ENCODE measurements at regions not wholly inside any gene's neighbourhood (a gene's known extent, or its start where the extent isn't known, plus 50 kb on each side); places are given as distances from the start of the nearest gene placed in this dataset.

- Mint-ChIP-seq H3K9me3 (peaks cover 4% of the 10 kb centered on the region in 2 donors), H3K4me1 (ENCODE audit: low read depth) (no peaks in the 10 kb centered on the region), H3K4me3 (no peak overlapping the region), H3K27ac (no peak overlapping the region), H3K27me3 (ENCODE audit: low read depth) (no peaks in the 10 kb centered on the region), H3K36me3 (ENCODE audit: insufficient read depth in 2 of 2) (no peaks in the 10 kb centered on the region)
- no peak for ATAC-seq (replicated peaks in 1 of 2)
- no peak for DNase-seq
Observed at GRCh38 chr7:41255716-41256115, 447.2 kb downstream of the INHBA start.

DNA sequence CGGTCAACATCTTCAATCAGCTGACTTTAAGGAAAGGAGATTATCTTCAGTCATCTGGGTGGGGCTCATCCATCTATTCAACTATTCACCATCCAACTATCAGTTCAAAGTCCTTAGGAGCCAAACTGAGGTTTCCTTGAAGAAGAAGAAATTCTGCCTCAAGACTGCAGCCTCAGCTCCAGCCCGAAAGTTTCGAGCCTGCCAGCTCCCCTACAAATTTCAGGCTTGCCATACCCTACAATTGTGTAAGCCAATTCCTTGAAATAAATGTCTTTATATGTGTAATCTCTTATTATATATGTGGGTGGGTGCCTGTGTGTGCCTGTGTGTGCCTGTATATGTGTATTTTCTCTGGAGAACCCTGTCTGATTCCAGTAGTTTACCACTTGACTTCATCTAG is 447.8 kb downstream of the INHBA start:
- peaks cover 0 to 1% of the 10 kb centered on the region in 2 donors for H3K36me3 Mint-ChIP-seq (ENCODE audit: insufficient read depth in 2 of 2)
- peaks cover 4 to 6% of the 10 kb centered on the region in 2 donors for H3K9me3 Mint-ChIP-seq
- DNase-seq: no peak
- H3K4me3 Mint-ChIP-seq: no peak overlapping the region
- H3K27me3 Mint-ChIP-seq (ENCODE audit: low read depth): no peaks in the 10 kb centered on the region
- H3K27ac Mint-ChIP-seq: no peak overlapping the region
- H3K4me1 Mint-ChIP-seq (ENCODE audit: low read depth): no peaks in the 10 kb centered on the region
- no peak for ATAC-seq (replicated peaks in 1 of 2)

- ATAC-seq (replicated peaks in 1 of 2) (no peak), DNase-seq (no peak)
- peaks cover 0 to 1% of the 10 kb centered on the region in 2 donors for H3K36me3 Mint-ChIP-seq (ENCODE audit: insufficient read depth in 2 of 2)
- no peaks in the 10 kb centered on the region for H3K27me3 Mint-ChIP-seq (ENCODE audit: low read depth)
- no peak overlapping the region for H3K27ac Mint-ChIP-seq
- no peaks in the 10 kb centered on the region for H3K4me1 Mint-ChIP-seq (ENCODE audit: low read depth)
- H3K9me3 Mint-ChIP-seq: peaks cover 4 to 7% of the 10 kb centered on the region in 2 donors
- H3K4me3 Mint-ChIP-seq: no peak overlapping the region
Observed at GRCh38 chr7:41252957-41253356, 449.9 kb downstream of the INHBA start.

GRCh38 chr7:41252551-41252950 is 450.3 kb downstream of the INHBA start:
- no peak overlapping the region for H3K4me3 Mint-ChIP-seq
- no peaks in the 10 kb centered on the region for H3K27me3 Mint-ChIP-seq (ENCODE audit: low read depth)
- ATAC-seq (replicated peaks in 1 of 2): no peak
- H3K36me3 Mint-ChIP-seq (ENCODE audit: insufficient read depth in 2 of 2): peaks cover 0 to 1% of the 10 kb centered on the region in 2 donors
- DNase-seq: no peak
- H3K9me3 Mint-ChIP-seq: peaks cover 6 to 7% of the 10 kb centered on the region in 2 donors
- no peak overlapping the region for H3K27ac Mint-ChIP-seq
- no peaks in the 10 kb centered on the region for H3K4me1 Mint-ChIP-seq (ENCODE audit: low read depth)

GRCh38 chr7:41247143-41247865 is 455.6 kb downstream of the INHBA start:
- Mint-ChIP-seq H3K27ac (no peak overlapping the region), H3K9me3 (peaks cover 5 to 7% of the 10 kb centered on the region in 2 donors), H3K4me3 (no peak overlapping the region), H3K27me3 (ENCODE audit: low read depth) (no peaks in the 10 kb centered on the region), H3K36me3 (ENCODE audit: insufficient read depth in 2 of 2) (peaks cover 0 to 1% of the 10 kb centered on the region in 2 donors), H3K4me1 (ENCODE audit: low read depth) (no peaks in the 10 kb centered on the region)
- ATAC-seq (replicated peaks in 1 of 2) (no peak), DNase-seq (no peak)

DNA sequence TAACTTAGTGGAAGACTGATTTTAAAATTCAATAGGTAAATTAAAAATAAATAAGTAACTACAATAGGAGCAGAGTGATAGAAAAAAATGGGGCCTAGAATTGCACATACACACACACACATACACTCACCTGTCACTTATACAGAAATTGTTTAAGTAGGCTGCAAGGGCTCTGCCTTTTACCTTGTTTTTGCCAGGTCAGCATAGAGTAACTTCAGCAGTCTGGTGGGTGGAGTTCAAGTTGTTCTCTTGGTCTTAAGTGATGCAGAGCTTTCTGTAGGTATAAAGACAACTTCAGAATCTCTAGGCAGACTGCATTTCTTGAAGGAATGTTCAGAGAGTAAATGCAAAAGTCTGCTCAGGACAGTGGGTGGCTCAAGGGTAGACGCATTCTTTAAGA is 457.0 kb downstream of the INHBA start:
- H3K4me3 Mint-ChIP-seq: no peak overlapping the region
- no peaks in the 10 kb centered on the region for H3K27me3 Mint-ChIP-seq (ENCODE audit: low read depth)
- H3K36me3 Mint-ChIP-seq (ENCODE audit: insufficient read depth in 2 of 2): peaks cover 0 to 1% of the 10 kb centered on the region in 2 donors
- ATAC-seq (replicated peaks in 1 of 2): no peak
- H3K27ac Mint-ChIP-seq: no peak overlapping the region
- H3K9me3 Mint-ChIP-seq: peaks cover 5 to 8% of the 10 kb centered on the region in 2 donors
- H3K4me1 Mint-ChIP-seq (ENCODE audit: low read depth): no peaks in the 10 kb centered on the region
- no peak for DNase-seq

- Mint-ChIP-seq H3K27ac (no peak overlapping the region), H3K4me1 (ENCODE audit: low read depth) (no peaks in the 10 kb centered on the region), H3K27me3 (ENCODE audit: low read depth) (no peaks in the 10 kb centered on the region), H3K4me3 (no peak overlapping the region), H3K36me3 (ENCODE audit: insufficient read depth in 2 of 2) (no peaks in the 10 kb centered on the region), H3K9me3 (peaks cover 2 to 13% of the 10 kb centered on the region in 2 donors)
- DNase-seq (no peak), ATAC-seq (replicated peaks in 1 of 2) (no peak)
Observed at GRCh38 chr7:41244246-41244645, 458.6 kb downstream of the INHBA start.

DNA sequence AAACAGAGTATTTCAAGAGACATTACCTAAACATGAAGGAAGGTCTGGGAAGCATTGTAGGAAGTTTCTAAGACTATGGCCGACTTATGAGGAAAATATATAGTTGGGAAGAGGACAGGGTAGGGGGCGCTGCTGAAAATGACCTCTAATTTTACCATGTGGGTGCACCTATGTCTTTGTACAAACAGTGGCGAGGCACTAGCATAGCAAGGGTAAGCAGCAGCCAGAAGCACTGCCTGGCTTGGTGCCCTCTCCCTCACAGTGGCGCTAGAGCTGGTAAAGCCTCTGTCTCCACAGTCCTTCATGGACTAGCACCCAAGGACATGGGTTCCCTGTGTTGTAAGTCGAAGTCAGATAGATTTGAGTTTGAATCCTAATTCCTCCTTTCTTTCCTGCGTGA is 461.2 kb downstream of the INHBA start:
- Mint-ChIP-seq H3K36me3 (ENCODE audit: insufficient read depth in 2 of 2) (no peaks in the 10 kb centered on the region), H3K9me3 (peaks cover 0 to 9% of the 10 kb centered on the region in 2 donors), H3K27ac (no peak overlapping the region), H3K4me1 (ENCODE audit: low read depth) (no peaks in the 10 kb centered on the region), H3K4me3 (no peak overlapping the region), H3K27me3 (ENCODE audit: low read depth) (no peaks in the 10 kb centered on the region)
- ATAC-seq (replicated peaks in 1 of 2) (no peak), DNase-seq (no peak)

DNA sequence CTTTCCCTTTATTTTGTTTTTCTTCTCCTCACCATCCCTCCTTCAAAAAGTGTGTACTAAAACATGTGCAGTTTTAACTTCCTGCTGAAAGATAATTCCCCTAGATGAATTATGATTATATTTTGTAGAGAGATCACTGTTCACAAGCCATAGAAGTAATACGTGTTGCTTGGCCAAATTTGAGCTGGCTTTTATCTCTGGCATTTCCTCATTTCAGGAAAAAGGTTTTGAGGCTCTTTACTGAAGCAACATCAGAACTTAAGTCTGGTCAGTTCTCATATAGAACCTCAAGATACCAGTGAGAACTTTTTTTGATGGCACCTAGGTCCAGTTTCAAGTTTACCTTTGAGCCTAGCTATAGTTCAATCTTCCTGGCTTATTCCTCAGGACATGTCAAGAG is 463.3 kb downstream of the INHBA start:
- DNase-seq (no peak), ATAC-seq (replicated peaks in 1 of 2) (no peak)
- Mint-ChIP-seq H3K27me3 (ENCODE audit: low read depth) (no peaks in the 10 kb centered on the region), H3K27ac (no peak overlapping the region), H3K9me3 (peaks cover 0 to 9% of the 10 kb centered on the region in 2 donors), H3K36me3 (ENCODE audit: insufficient read depth in 2 of 2) (no peaks in the 10 kb centered on the region), H3K4me1 (ENCODE audit: low read depth) (no peaks in the 10 kb centered on the region), H3K4me3 (no peak overlapping the region)

DNA sequence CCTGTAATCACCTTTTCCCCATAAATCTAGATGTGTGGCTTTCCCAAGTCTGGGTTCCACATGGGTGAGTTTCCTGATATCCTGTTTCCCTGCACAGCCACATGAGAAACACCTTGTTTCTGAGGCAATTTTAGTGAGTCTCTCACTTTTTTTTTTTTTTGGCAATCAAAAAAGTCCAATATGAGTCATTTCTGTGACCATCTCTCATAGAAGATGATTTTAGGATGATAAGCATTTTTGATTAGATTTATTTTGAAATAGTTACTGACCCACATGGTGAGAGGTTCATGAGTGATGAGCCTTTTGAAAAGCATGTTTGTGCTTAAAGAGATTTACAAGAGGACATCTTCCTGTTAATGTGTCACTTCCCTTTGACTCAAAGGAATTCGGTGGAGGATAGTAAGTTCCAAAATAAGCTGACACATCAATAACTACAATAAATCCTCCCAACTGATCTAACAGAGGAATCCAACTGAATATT is 464.0 kb downstream of the INHBA start:
- DNase-seq: no peak
- no peak overlapping the region for H3K27ac Mint-ChIP-seq
- H3K9me3 Mint-ChIP-seq: peaks cover 0 to 9% of the 10 kb centered on the region in 2 donors
- ATAC-seq (replicated peaks in 1 of 2): no peak
- no peaks in the 10 kb centered on the region for H3K36me3 Mint-ChIP-seq (ENCODE audit: insufficient read depth in 2 of 2)
- H3K4me1 Mint-ChIP-seq (ENCODE audit: low read depth): no peaks in the 10 kb centered on the region
- no peak overlapping the region for H3K4me3 Mint-ChIP-seq
- H3K27me3 Mint-ChIP-seq (ENCODE audit: low read depth): no peaks in the 10 kb centered on the region

GRCh38 chr7:41237956-41238355 is 464.9 kb downstream of the INHBA start:
- Mint-ChIP-seq H3K4me1 (ENCODE audit: low read depth) (no peaks in the 10 kb centered on the region), H3K27me3 (ENCODE audit: low read depth) (no peaks in the 10 kb centered on the region), H3K27ac (no peak overlapping the region), H3K4me3 (no peak overlapping the region), H3K36me3 (ENCODE audit: insufficient read depth in 2 of 2) (no peaks in the 10 kb centered on the region), H3K9me3 (peaks cover 0 to 9% of the 10 kb centered on the region in 2 donors)
- ATAC-seq (replicated peaks in 1 of 2) (no peak), DNase-seq (no peak)

DNA sequence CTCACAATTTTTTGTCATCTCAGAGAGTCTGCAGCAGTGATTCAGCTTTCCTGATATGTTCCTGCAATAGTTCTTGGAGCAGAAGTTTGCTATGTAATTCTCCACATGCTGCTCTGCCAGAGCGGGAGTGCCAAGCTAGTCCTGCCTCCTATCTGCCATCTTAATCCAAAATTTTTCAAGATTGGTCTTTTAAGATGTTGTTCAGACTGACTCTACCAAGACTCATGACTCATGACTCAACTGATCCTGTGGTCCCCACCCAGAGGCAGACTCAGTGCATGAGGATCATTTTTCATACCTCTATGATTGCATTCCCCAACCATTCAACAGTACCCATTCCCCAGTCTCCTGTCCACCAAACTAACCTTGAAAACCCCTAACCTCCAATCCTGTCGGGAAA is 470.8 kb downstream of the INHBA start:
- H3K27ac Mint-ChIP-seq: no peak overlapping the region
- H3K9me3 Mint-ChIP-seq: peaks cover 3 to 14% of the 10 kb centered on the region in 2 donors
- H3K4me1 Mint-ChIP-seq (ENCODE audit: low read depth): no peaks in the 10 kb centered on the region
- H3K27me3 Mint-ChIP-seq (ENCODE audit: low read depth): no peaks in the 10 kb centered on the region
- H3K36me3 Mint-ChIP-seq (ENCODE audit: insufficient read depth in 2 of 2): peaks cover 0 to 4% of the 10 kb centered on the region in 2 donors
- DNase-seq (no peak), ATAC-seq (replicated peaks in 1 of 2) (no peak)
- no peak overlapping the region for H3K4me3 Mint-ChIP-seq

GRCh38 chr7:41224063-41224763 is 478.7 kb downstream of the INHBA start:
- ATAC-seq (replicated peaks in 1 of 2): no peak
- H3K36me3 Mint-ChIP-seq (ENCODE audit: insufficient read depth in 2 of 2): no peaks in the 10 kb centered on the region

More at GRCh38 chr7:41224063-41224763, 478.7 kb downstream of the INHBA start:
- peaks cover 0 to 5% of the 10 kb centered on the region in 2 donors for H3K9me3 Mint-ChIP-seq
- no peak overlapping the region for H3K4me3 Mint-ChIP-seq
- no peaks in the 10 kb centered on the region for H3K27me3 Mint-ChIP-seq (ENCODE audit: low read depth)
- H3K4me1 Mint-ChIP-seq (ENCODE audit: low read depth): no peaks in the 10 kb centered on the region
- no peak for DNase-seq
- no peak overlapping the region for H3K27ac Mint-ChIP-seq

All from activated T-cell treated with anti-CD3 and anti-CD28 coated beads, Interleukin-2, amount 50 U/mL, for 72 hours (primary cell).